ENCODE measurements at regions not wholly inside any gene's neighbourhood (a gene's known extent, or its start where the extent isn't known, plus 50 kb on each side); places are given as distances from the start of the nearest gene placed in this dataset.

GRCh38 chr13:109567315-109567714 is 219.1 kb downstream of the IRS2 start:
- Histone ChIP-seq H3K4me1 (ENCODE audit: control insufficient read depth in 1 of 2, insufficient read depth in 2 of 2, low read length in 2 of 2) (no peaks in the 10 kb centered on the region), H3K4me2 (ENCODE audit: low read length) (no peak overlapping the region), H4K20me1 (ENCODE audit: insufficient read depth) (no peaks in the 10 kb centered on the region), H3K9me3 (ENCODE audit: control insufficient read depth in 1 of 2, insufficient read depth in 1 of 2, low read depth in 1 of 2, low read length in 2 of 2) (no peaks in the 10 kb centered on the region), H3K4me3 (replicated peaks in 1 of 2; ENCODE audit: low read depth in 1 of 2, low read length in 2 of 2) (no peak overlapping the region), H3K36me3 (ENCODE audit: control insufficient read depth in 1 of 2, insufficient read depth in 2 of 2, low read length in 2 of 2) (no peaks in the 10 kb centered on the region), H2AFZ (ENCODE audit: low read depth, low read length, poor library complexity, severe bottlenecking) (no peak overlapping the region), H3K79me2 (ENCODE audit: insufficient read depth, low read length) (no peaks in the 10 kb centered on the region), H3K27ac (ENCODE audit: low read depth, low read length) (no peak overlapping the region), H3K9me2 (ENCODE audit: insufficient read depth) (no peaks in the 10 kb centered on the region), H3K9ac (ENCODE audit: low read length) (no peak overlapping the region), H3K27me3 (ENCODE audit: insufficient read depth, low read length) (no peaks in the 10 kb centered on the region)
- intact Hi-C loops (cut with micrococcal nuclease) = no loop called here
- BruUV-seq (replicated peaks) = no TSS peak
- DNase-seq (ENCODE audit: low read depth, low spot score) (no peak), ATAC-seq (no peak)
- RAD21 ChIA-PET (ENCODE audit: low non-redundant PET in 1 of 2, low total read pairs in 2 of 2, uncharacterized antibody in 2 of 2, unreplicated experiment in 2 of 2) = no interaction called here
- no peak for TF ChIP-seq MAX (IDR thresholded peaks at IDR 0.05)
- TF ChIP-seq EZH2 (IDR thresholded peaks at IDR 0.05) = no peak
- TF ChIP-seq ATF3 (IDR thresholded peaks at IDR 0.05) = no peak
- TF ChIP-seq ZFX (IDR thresholded peaks at IDR 0.05) = no peak
- TF ChIP-seq RAD21 (IDR thresholded peaks at IDR 0.05; ENCODE audit: low read depth) = no peak
- TF ChIP-seq SIN3A (IDR thresholded peaks at IDR 0.05; ENCODE audit: low read depth) = no peak
- TF ChIP-seq YY1 (IDR thresholded peaks at IDR 0.05; ENCODE audit: extremely low read depth, insufficient replicate concordance, low read depth, low read length) = no peak
- no peak for TF ChIP-seq POLR2AphosphoS5 (IDR thresholded peaks at IDR 0.05; ENCODE audit: low read depth, low read length)
- TF ChIP-seq SRF (IDR thresholded peaks at IDR 0.05; ENCODE audit: low read depth) = no peak
- no peak for TF ChIP-seq TCF7L2 (IDR thresholded peaks at IDR 0.05; ENCODE audit: borderline replicate concordance, extremely low read depth, insufficient read depth, insufficient read length)
- TF ChIP-seq JUND (IDR thresholded peaks at IDR 0.05) = no peak
- no peak for TF ChIP-seq ELF1 (IDR thresholded peaks at IDR 0.05; ENCODE audit: borderline replicate concordance, low read depth)
- no peak for TF ChIP-seq CTCF (IDR thresholded peaks at IDR 0.05 in 2 of 3, conservative IDR thresholded peaks at IDR 0.05 in 1 of 3; ENCODE audit: borderline replicate concordance in 1 of 3, insufficient read depth in 1 of 3, low read depth in 2 of 3, low read length in 2 of 3)
- CTCF ChIA-PET = no interaction called here
- POLR2A ChIA-PET = no interaction called here

Data from HCT116 (cell line).